ENCODE measurements at regions not wholly inside any gene's neighbourhood (a gene's known extent, or its start where the extent isn't known, plus 50 kb on each side); places are given as distances from the start of the nearest gene placed in this dataset.
"Not testable (repeated sequence)": the region's sequence is repeated elsewhere in the genome, so short reads cannot be mapped to it uniquely, and the experiment has no call there.

GRCh38 chr5:92364986-92365550 lies 982.0 kb upstream of the ARRDC3 start:
- DNase-seq (ENCODE audit: extremely low spot score, insufficient read length, low read depth): no peak
- no peak for FAIRE-seq

GRCh38 chr5:92353107-92354030 lies 970.3 kb upstream of the ARRDC3 start:
- FAIRE-seq (no peak), DNase-seq (ENCODE audit: extremely low spot score, insufficient read length, low read depth) (no peak)

GRCh38 chr5:92337772-92338234 lies 954.7 kb upstream of the ARRDC3 start:
- FAIRE-seq: no peak
- DNase-seq (ENCODE audit: extremely low spot score, insufficient read length, low read depth): no peak

DNA sequence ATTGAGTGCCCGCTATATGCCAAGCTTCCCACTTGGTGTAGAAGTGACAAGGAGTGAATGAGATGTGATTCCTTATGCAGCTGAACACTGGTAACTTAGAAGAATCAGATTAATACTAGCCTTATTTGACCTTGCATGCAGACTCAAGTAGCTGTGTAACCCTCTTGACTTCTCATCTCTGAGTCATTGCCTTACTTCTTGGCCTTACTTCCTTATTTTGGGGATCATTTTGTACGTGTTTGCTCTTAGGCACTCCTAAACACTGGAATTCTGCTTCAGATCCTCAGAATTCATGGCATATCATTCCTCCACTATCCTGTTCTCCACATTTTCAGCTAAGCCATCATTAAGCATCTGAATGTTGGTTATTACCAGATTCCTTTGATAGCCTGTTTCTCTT lies 948.9 kb upstream of the ARRDC3 start:
- no peak for FAIRE-seq
- no peak for DNase-seq (ENCODE audit: extremely low spot score, insufficient read length, low read depth)

- no peak for FAIRE-seq
- DNase-seq (ENCODE audit: extremely low spot score, insufficient read length, low read depth): no peak
Measured at GRCh38 chr5:92330365-92330764, 947.2 kb upstream of the ARRDC3 start.

- DNase-seq (ENCODE audit: extremely low spot score, insufficient read length, low read depth): no peak
- FAIRE-seq: no peak
Measured at GRCh38 chr5:92329759-92330158, 946.6 kb upstream of the ARRDC3 start.

GRCh38 chr5:92328584-92329259 lies 945.6 kb upstream of the ARRDC3 start:
- FAIRE-seq (no peak), DNase-seq (ENCODE audit: extremely low spot score, insufficient read length, low read depth) (no peak)

- FAIRE-seq (no peak), DNase-seq (ENCODE audit: extremely low spot score, insufficient read length, low read depth) (no peak)
Measured at GRCh38 chr5:92320446-92320845, 937.3 kb upstream of the ARRDC3 start.

DNA sequence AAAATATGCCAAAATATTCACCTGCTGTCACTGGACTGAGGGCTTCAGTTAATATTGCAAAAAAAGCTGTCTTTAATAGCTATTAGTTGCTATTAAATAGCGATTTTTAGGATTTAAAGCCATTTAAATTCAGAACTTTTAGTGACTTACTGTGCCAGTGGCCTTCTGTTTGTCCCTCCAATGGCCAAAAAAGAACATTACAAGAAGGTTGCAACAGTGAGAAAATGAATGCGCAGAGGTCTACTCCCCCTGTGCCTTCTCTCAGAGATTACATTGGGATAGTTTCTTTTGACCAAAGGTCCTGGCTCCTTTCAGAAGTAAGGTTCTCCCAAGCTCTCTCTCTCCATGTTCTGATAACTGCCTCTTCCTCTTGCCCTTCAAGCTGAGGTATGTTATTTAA lies 930.3 kb upstream of the ARRDC3 start:
- DNase-seq (ENCODE audit: extremely low spot score, insufficient read length, low read depth) (no peak), FAIRE-seq (no peak)

DNA sequence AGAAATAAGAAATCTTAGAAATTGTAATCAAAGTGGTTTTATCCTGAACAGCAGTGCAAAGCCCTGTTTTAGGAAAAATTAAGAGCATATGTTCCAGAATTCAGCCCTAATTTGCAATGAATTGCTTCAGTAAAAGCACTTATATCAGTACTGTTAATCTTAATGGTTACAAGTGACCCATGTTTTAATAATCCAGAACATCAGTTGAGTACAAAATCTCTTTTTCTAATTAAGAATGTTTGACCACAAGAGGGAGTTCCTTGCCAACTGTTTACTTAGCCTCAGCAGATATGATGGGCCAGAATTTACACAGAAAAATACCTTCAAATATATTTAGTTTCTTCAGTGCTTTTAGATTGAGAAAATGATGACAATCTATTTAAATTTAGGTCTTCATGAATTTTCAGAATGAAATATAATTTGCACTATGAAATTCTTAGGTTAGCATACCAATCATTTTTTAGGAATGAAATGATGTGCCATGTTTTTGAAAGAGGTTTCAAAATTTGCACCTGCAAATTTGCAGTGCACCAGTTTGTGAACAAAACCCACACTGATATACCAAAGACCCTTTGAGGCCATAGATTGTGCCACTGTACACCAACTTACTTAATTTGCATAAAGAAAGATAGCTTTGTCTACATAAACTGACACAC lies 926.3 kb upstream of the ARRDC3 start:
- DNase-seq (ENCODE audit: extremely low spot score, insufficient read length, low read depth) (no peak), FAIRE-seq (no peak)

- DNase-seq (ENCODE audit: extremely low spot score, insufficient read length, low read depth) (no peak), FAIRE-seq (no peak)
Measured at GRCh38 chr5:92308679-92309078, 925.6 kb upstream of the ARRDC3 start.

- not testable (repeated sequence) for DNase-seq (ENCODE audit: extremely low spot score, insufficient read length, low read depth); FAIRE-seq
Measured at GRCh38 chr5:92302356-92302755, 919.2 kb upstream of the ARRDC3 start.

- no peak for DNase-seq (ENCODE audit: extremely low spot score, insufficient read length, low read depth)
- no peak for FAIRE-seq
Measured at GRCh38 chr5:92283521-92283920, 900.4 kb upstream of the ARRDC3 start.

DNA sequence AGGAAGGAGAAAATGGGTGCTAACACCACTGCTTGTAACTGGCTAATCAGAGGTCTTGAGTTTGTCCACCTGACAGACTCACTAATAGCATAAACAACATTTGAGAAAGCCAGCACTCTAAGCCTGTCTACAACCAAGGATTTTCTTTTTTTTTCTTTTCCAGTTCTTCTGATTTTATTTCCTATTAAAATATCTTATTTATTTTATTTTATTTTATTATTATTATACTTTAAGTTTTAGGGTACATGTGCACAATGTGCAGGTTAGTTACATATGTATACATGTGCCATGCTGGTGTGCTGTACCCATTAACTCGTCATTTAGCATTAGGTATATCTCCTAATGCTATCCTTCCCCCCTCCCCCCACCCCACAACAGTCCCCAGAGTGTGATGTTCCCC lies 888.6 kb upstream of the ARRDC3 start:
- not testable (repeated sequence) for DNase-seq (ENCODE audit: extremely low spot score, insufficient read length, low read depth); FAIRE-seq

GRCh38 chr5:92268343-92268742 lies 885.2 kb upstream of the ARRDC3 start:
- FAIRE-seq (no peak), DNase-seq (ENCODE audit: extremely low spot score, insufficient read length, low read depth) (no peak)

DNA sequence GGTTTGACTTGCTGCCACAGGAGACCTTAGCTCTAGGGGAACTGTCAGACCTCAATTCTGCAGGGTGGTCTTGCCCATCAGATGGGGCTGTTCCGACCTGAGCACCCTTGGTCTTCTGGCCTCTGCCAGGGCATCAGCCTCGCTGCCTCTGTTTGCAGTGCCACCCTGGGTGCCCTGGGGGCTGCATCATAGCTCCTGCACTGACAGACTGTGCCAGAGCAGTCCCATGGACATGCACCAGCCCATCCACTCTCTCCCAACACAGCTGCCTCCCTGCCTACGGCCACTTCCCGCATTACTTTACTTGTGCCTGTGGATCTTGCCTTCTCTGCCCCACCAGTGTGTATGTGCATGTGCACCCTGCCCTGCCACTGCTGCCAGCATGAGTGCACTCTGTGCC lies 884.7 kb upstream of the ARRDC3 start:
- DNase-seq (ENCODE audit: extremely low spot score, insufficient read length, low read depth): no peak
- no peak for FAIRE-seq

- FAIRE-seq: no peak
- no peak for DNase-seq (ENCODE audit: extremely low spot score, insufficient read length, low read depth)
Measured at GRCh38 chr5:92265804-92266203, 882.7 kb upstream of the ARRDC3 start.

GRCh38 chr5:92255605-92256004 lies 872.5 kb upstream of the ARRDC3 start:
- not testable (repeated sequence) for DNase-seq (ENCODE audit: extremely low spot score, insufficient read length, low read depth); FAIRE-seq

- no peak for DNase-seq (ENCODE audit: extremely low spot score, insufficient read length, low read depth)
- FAIRE-seq: no peak
Measured at GRCh38 chr5:92248518-92248917, 865.4 kb upstream of the ARRDC3 start.

DNA sequence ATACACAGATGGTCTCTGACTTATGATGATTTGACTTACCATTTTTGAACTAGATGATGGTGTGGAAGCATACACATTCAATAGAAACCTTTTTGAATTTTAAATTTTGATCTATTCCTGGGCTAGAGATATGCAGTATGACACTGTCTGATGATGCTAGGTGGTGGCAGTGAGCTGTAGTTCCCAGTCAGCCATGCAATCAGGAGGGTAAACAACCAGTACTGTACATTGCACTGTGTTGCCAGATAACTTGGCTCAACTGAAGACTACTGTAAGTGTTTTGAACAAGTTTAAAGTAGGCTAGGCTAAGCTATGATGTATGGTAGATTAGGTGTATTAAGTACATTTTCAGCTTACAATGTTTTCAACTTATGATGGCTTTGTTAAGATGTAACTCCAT lies 859.1 kb upstream of the ARRDC3 start:
- FAIRE-seq (no peak), DNase-seq (ENCODE audit: extremely low spot score, insufficient read length, low read depth) (no peak)
